HCT116 (cell line): ENCODE measurements at regions not wholly inside any gene's neighbourhood (a gene's known extent, or its start where the extent isn't known, plus 50 kb on each side); places are given as distances from the start of the nearest gene placed in this dataset.

ENCODE experiments used
- ATAC-seq: fragments of 200-7000 bp; cut with Tn5 transposase; 2 replicates; pipeline ENCODE4 v1.9.1; 2020; ENCODE audit warnings: mild to moderate bottlenecking, moderate library complexity
- BruUV-seq: library from RNA; stranded (reverse); fragments of 400-500 nt; replicated peaks from 2 replicates; lab custom pipeline; 2021; lab: Mats Ljungman, UMichigan
- CTCF ChIA-PET: fragments of 300-600 bp; sonication (Branson Sonifier 250); formaldehyde crosslinking; loops from one replicate; lab custom pipeline; 2021; ENCODE audit warnings: antibody characterized with exemption; lab: Charles Lee
- POLR2A ChIA-PET: fragments of 300-600, 350-600 bp; sonication (Branson Sonifier 250); formaldehyde crosslinking; loops from one replicate; lab custom pipeline; 2021; ENCODE audit warnings: antibody characterized with exemption; lab: Charles Lee
- RAD21 ChIA-PET, 2 experiments: fragments of 300-600 bp; sonication (Branson Sonifier 250); formaldehyde crosslinking; loops; one replicate each; lab custom pipeline; 2023; ENCODE audit warnings: low total read pairs in 2 of 2; ENCODE audit not compliant: uncharacterized antibody in 2 of 2, unreplicated experiment in 2 of 2, low non-redundant PET in 1 of 2; lab: Charles Lee
- DNase-seq: peaks from one replicate; pipeline ENCODE4 v3.0.0-alpha.2; 2010; ENCODE audit warnings: low read depth, low spot score
- H2AFZ ChIP-seq: fragments of 200-600 bp; shearing (Covaris generic), sonication (generic); 2 replicates; pipeline ENCODE4 v1.6.1; 2017; ENCODE audit warnings: low read depth, mixed run types, mixed read lengths, antibody characterized with exemption, low read length; ENCODE audit not compliant: poor library complexity, severe bottlenecking
- H3K27ac ChIP-seq: 2 replicates; pipeline ENCODE4 v1.5.1; 2012; ENCODE audit warnings: low read depth, low read length
- H3K27me3 ChIP-seq: fragments of 200-600 bp; sonication (generic); 2 replicates; pipeline ENCODE4 v1.6.1; 2016; ENCODE audit warnings: mixed run types, low read length, mixed read lengths; ENCODE audit not compliant: insufficient read depth
- H3K36me3 ChIP-seq, 2 experiments: fragments of 200-500 bp in 1 of 2; fragments of 200-600 bp in 1 of 2; sonication (Bioruptor generic) in 1 of 2; sonication (generic) in 1 of 2; 2 replicates each; pipeline versions ENCODE4 v1.5.1 to v1.6.1; 2014 to 2016; ENCODE audit warnings: low read length in 2 of 2, inconsistent platforms in 1 of 2, mixed read lengths in 1 of 2, mixed run types in 1 of 2; ENCODE audit not compliant: insufficient read depth in 2 of 2, control insufficient read depth in 1 of 2
- H3K4me1 ChIP-seq, 2 experiments: fragments of 200-600 bp in 1 of 2; sonication (generic) in 1 of 2; 2 replicates each; pipeline versions ENCODE4 v1.5.1 to v1.6.1; 2012 to 2017; ENCODE audit warnings: low read length in 2 of 2, inconsistent platforms in 1 of 2, mild to moderate bottlenecking in 1 of 2, mixed read lengths in 1 of 2, mixed run types in 1 of 2, moderate library complexity in 1 of 2; ENCODE audit not compliant: insufficient read depth in 2 of 2, control insufficient read depth in 1 of 2
- H3K4me2 ChIP-seq: fragments of 200-600 bp; sonication (generic); 2 replicates; pipeline ENCODE4 v1.6.1; 2017; ENCODE audit warnings: mixed run types, low read length, mixed read lengths
- H3K4me3 ChIP-seq, 2 experiments: fragments of 200-600 bp in 1 of 2; sonication (generic) in 1 of 2; replicated peaks in 1 of 2; 2 replicates each; pipeline ENCODE4 v1.5.1; 2011 to 2016; ENCODE audit warnings: low read length in 2 of 2, control low read depth in 1 of 2, low read depth in 1 of 2, mild to moderate bottlenecking in 1 of 2, mixed read lengths in 1 of 2, mixed run types in 1 of 2
- H3K79me2 ChIP-seq: fragments of 200-600 bp; sonication (generic); 2 replicates; pipeline ENCODE4 v1.6.1; 2017; ENCODE audit warnings: mild to moderate bottlenecking, mixed run types, low read length, moderate library complexity, mixed read lengths; ENCODE audit not compliant: insufficient read depth
- H3K9ac ChIP-seq: fragments of 200-600 bp; sonication (generic); 2 replicates; pipeline ENCODE4 v1.6.1; 2016; ENCODE audit warnings: low read length, mixed read lengths
- H3K9me2 ChIP-seq: fragments of 200-600 bp; sonication (generic), shearing (Covaris generic); 2 replicates; pipeline ENCODE4 v1.6.1; 2017; ENCODE audit warnings: mixed run types, mild to moderate bottlenecking, moderate library complexity; ENCODE audit not compliant: insufficient read depth
- H3K9me3 ChIP-seq, 2 experiments: fragments of 200-500 bp in 1 of 2; fragments of 200-600 bp in 1 of 2; sonication (Bioruptor generic) in 1 of 2; sonication (generic) in 1 of 2; 2 replicates each; pipeline ENCODE4 v1.6.1; 2014 to 2017; ENCODE audit warnings: low read length in 2 of 2, mixed read lengths in 2 of 2, inconsistent platforms in 1 of 2, low read depth in 1 of 2, mild to moderate bottlenecking in 1 of 2, mixed run types in 1 of 2, moderate library complexity in 1 of 2; ENCODE audit not compliant: control insufficient read depth in 1 of 2, insufficient read depth in 1 of 2
- H4K20me1 ChIP-seq: fragments of 200-600 bp; sonication (generic), shearing (Covaris generic); 2 replicates; pipeline ENCODE4 v1.6.1; 2017; ENCODE audit warnings: mixed run types, mild to moderate bottlenecking, moderate library complexity; ENCODE audit not compliant: insufficient read depth
- CEBPB ChIP-seq: IDR thresholded peaks from 2 replicates; pipeline ENCODE4 v1.6.1; 2012; ENCODE audit warnings: low read depth
- ELF1 ChIP-seq: IDR thresholded peaks from 2 replicates; pipeline ENCODE4 v1.6.1; 2012; ENCODE audit warnings: low read depth, borderline replicate concordance
- EZH2 ChIP-seq: fragments of 200-600 bp; sonication (generic); IDR thresholded peaks from 2 replicates; pipeline ENCODE4 v1.6.1; 2017; ENCODE audit warnings: antibody characterized with exemption, mixed run types
- POLR2A ChIP-seq: IDR thresholded peaks from 2 replicates; pipeline ENCODE4 v1.7.0; 2011; ENCODE audit warnings: borderline replicate concordance; ENCODE audit not compliant: insufficient read depth, insufficient read length; ENCODE audit errors: extremely low read depth
- RAD21 ChIP-seq: IDR thresholded peaks from 2 replicates; pipeline ENCODE4 v1.6.1; 2012; ENCODE audit warnings: low read depth, mild to moderate bottlenecking
- SIN3A ChIP-seq: IDR thresholded peaks from 2 replicates; pipeline ENCODE4 v1.6.1; 2012; ENCODE audit warnings: low read depth
- SP1 ChIP-seq: IDR thresholded peaks from 2 replicates; pipeline ENCODE4 v1.6.1; 2012; ENCODE audit warnings: low read depth
- intact Hi-C: fragments of 100-400 bp; cut with micrococcal nuclease; formaldehyde crosslinking; loops from 2 replicates; pipeline ENCODE4 v1.10.0; 2022
- TF ChIP-seq, protein P1 (sequence below): IDR thresholded peaks from 2 replicates; pipeline ENCODE4 v1.6.1; 2012
- TF ChIP-seq, protein P2 (sequence below): IDR thresholded peaks from 2 replicates; pipeline ENCODE4 v1.6.1; 2012; ENCODE audit warnings: low read depth

DNA sequence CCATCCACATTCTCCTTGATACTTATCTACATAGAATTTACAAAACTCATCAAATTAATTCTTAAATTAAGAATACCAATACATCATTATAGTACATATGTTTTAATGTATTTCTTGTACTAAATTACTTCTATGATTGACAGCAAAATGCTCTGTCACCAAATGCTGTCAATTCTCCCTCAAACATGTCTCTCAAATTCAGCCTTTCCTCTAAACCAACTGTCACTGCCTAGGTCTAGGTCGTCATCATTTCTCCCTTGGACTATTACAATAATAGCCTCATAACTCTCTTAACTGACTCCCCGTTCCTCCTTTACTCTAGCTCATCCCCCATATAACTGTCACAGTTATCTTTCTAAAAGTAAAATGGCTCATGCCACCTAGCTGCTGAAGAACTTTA, 279.7 kb upstream of the FSTL5 start:
- Histone ChIP-seq H3K4me3 (no peak overlapping the region), H2AFZ (peak overlapping the region; percentile 13), H3K9me2 (no peaks in the 10 kb centered on the region), H3K9me3 (no peaks in the 10 kb centered on the region), H3K4me1 (no peaks in the 10 kb centered on the region), H3K36me3 (no peaks in the 10 kb centered on the region), H3K27ac (no peak overlapping the region), H3K27me3 (no peaks in the 10 kb centered on the region), H3K79me2 (no peaks in the 10 kb centered on the region), H4K20me1 (no peaks in the 10 kb centered on the region), H3K9ac (no peak overlapping the region), H3K4me2 (no peak overlapping the region)
- no peak for TF ChIP-seq ELF1
- TF ChIP-seq SP1, result no peak
- no peak for TF ChIP-seq RAD21
- TF ChIP-seq, protein P1, sequence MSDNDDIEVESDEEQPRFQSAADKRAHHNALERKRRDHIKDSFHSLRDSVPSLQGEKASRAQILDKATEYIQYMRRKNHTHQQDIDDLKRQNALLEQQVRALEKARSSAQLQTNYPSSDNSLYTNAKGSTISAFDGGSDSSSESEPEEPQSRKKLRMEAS, result no peak
- ChIA-PET POLR2A (no interaction called here), RAD21 (interaction anchor here in 1 of 2 experiments (0.7 kb wide), 1 partner anchor 300 kb away, joined by 4 read pairs; no protein-coding TSS in a partner anchor), CTCF (no interaction called here)
- no peak for DNase-seq
- intact Hi-C loops, result no loop called here
- no peak for ATAC-seq
- BruUV-seq, result no TSS peak

DNA sequence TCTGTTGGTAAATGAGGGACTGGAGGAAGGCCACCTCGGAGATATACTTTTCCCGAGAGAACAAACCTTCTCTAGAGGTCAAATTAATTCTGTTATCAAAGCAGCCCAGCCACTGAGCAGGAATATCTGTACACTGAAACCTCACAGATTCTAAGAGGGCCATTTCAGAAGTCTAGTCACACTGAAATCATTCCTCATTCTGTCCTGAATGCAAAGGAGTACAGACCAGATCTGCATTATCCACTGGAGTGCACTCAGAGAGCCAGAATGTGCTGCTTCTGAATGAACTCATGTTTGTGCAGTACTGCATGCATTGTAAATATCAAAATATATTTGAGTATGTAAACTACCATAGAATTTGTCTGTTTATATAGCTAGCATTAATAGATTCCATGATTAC, 278.3 kb upstream of the FSTL5 start:
- ChIA-PET CTCF (no interaction called here), POLR2A (no interaction called here), RAD21 (no interaction called here)
- intact Hi-C loops, result no loop called here
- no peak overlapping the region for H3K9ac ChIP-seq
- ATAC-seq, result no peak
- H3K4me3 ChIP-seq, result no peak overlapping the region
- DNase-seq, result no peak
- H3K27ac ChIP-seq, result no peak overlapping the region
- H4K20me1 ChIP-seq, result no peaks in the 10 kb centered on the region
- no peaks in the 10 kb centered on the region for H3K4me1 ChIP-seq
- no peaks in the 10 kb centered on the region for H3K9me2 ChIP-seq
- TF ChIP-seq CEBPB, result no peak
- TF ChIP-seq ELF1, result no peak
- TF ChIP-seq SIN3A, result no peak
- TF ChIP-seq POLR2A, result no peak
- TF ChIP-seq EZH2, result no peak
- TF ChIP-seq, protein P2, sequence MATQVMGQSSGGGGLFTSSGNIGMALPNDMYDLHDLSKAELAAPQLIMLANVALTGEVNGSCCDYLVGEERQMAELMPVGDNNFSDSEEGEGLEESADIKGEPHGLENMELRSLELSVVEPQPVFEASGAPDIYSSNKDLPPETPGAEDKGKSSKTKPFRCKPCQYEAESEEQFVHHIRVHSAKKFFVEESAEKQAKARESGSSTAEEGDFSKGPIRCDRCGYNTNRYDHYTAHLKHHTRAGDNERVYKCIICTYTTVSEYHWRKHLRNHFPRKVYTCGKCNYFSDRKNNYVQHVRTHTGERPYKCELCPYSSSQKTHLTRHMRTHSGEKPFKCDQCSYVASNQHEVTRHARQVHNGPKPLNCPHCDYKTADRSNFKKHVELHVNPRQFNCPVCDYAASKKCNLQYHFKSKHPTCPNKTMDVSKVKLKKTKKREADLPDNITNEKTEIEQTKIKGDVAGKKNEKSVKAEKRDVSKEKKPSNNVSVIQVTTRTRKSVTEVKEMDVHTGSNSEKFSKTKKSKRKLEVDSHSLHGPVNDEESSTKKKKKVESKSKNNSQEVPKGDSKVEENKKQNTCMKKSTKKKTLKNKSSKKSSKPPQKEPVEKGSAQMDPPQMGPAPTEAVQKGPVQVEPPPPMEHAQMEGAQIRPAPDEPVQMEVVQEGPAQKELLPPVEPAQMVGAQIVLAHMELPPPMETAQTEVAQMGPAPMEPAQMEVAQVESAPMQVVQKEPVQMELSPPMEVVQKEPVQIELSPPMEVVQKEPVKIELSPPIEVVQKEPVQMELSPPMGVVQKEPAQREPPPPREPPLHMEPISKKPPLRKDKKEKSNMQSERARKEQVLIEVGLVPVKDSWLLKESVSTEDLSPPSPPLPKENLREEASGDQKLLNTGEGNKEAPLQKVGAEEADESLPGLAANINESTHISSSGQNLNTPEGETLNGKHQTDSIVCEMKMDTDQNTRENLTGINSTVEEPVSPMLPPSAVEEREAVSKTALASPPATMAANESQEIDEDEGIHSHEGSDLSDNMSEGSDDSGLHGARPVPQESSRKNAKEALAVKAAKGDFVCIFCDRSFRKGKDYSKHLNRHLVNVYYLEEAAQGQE, result no peak
- no peaks in the 10 kb centered on the region for H3K79me2 ChIP-seq
- H3K36me3 ChIP-seq, result no peaks in the 10 kb centered on the region
- H3K4me2 ChIP-seq, result no peak overlapping the region
- BruUV-seq, result no TSS peak
- no peak overlapping the region for H2AFZ ChIP-seq
- H3K9me3 ChIP-seq, result no peaks in the 10 kb centered on the region
- no peaks in the 10 kb centered on the region for H3K27me3 ChIP-seq
